Fibroblast of lung (primary cell): ENCODE measurements at regions not wholly inside any gene's neighbourhood (a gene's known extent, or its start where the extent isn't known, plus 50 kb on each side); places are given as distances from the start of the nearest gene placed in this dataset.

Experiments used
- DNase-seq, 2 donors: peaks; one replicate each; pipeline versions ENCODE4 v3.0.0 to v3.0.0-alpha.2; 2010; ENCODE audit warnings: low read depth in 2 of 2
- H2AFZ ChIP-seq: 2 replicates; pipeline ENCODE4 v1.5.1; 2012; ENCODE audit warnings: low read length, control low read depth, inconsistent platforms
- H3K27ac ChIP-seq: 2 replicates; pipeline ENCODE4 v1.5.1; 2011; ENCODE audit warnings: low read length, control low read depth; ENCODE audit not compliant: insufficient read depth
- H3K27me3 ChIP-seq: 2 replicates; pipeline ENCODE4 v1.5.1; 2011; ENCODE audit warnings: mild to moderate bottlenecking, low read length; ENCODE audit not compliant: control insufficient read depth, insufficient read depth
- H3K36me3 ChIP-seq: 2 replicates; pipeline ENCODE4 v1.5.1; 2011; ENCODE audit warnings: low read length; ENCODE audit not compliant: control insufficient read depth, insufficient read depth
- H3K4me1 ChIP-seq: 2 replicates; pipeline ENCODE4 v1.5.1; 2011; ENCODE audit warnings: low read length; ENCODE audit not compliant: control insufficient read depth, insufficient read depth; ENCODE audit errors: extremely low read depth
- H3K4me2 ChIP-seq: 2 replicates; pipeline ENCODE4 v1.5.1; 2011; ENCODE audit warnings: low read length, control low read depth; ENCODE audit not compliant: insufficient read depth; ENCODE audit errors: extremely low read depth
- H3K4me3 ChIP-seq, 4 experiments: fragments of 200-600 bp in 1 of 4; sonication (generic) in 1 of 4; replicated peaks in 1 of 4; 2 replicates each; pipeline ENCODE4 v1.5.1; 2011 to 2016; ENCODE audit warnings: low read length in 4 of 4, low read depth in 3 of 4, mild to moderate bottlenecking in 3 of 4, control low read depth in 2 of 4, inconsistent platforms in 1 of 4, mixed read lengths in 1 of 4; ENCODE audit not compliant: insufficient read depth in 1 of 4; ENCODE audit errors: control extremely low read depth in 1 of 4
- H3K79me2 ChIP-seq: 2 replicates; pipeline ENCODE4 v1.5.1; 2012; ENCODE audit warnings: mild to moderate bottlenecking, low read length, inconsistent platforms; ENCODE audit not compliant: control insufficient read depth, insufficient read depth
- H3K9ac ChIP-seq: 2 replicates; pipeline ENCODE4 v1.5.1; 2011; ENCODE audit warnings: mild to moderate bottlenecking, low read length, control low read depth; ENCODE audit not compliant: insufficient read depth
- H3K9me3 ChIP-seq: 2 replicates; pipeline ENCODE4 v1.5.1; 2012; ENCODE audit warnings: low read depth, low read length; ENCODE audit not compliant: control insufficient read depth, insufficient read depth
- H4K20me1 ChIP-seq: 2 replicates; pipeline ENCODE4 v1.5.1; 2011; ENCODE audit warnings: low read length; ENCODE audit not compliant: control insufficient read depth, insufficient read depth; ENCODE audit errors: extremely low read depth
- CTCF ChIP-seq, 2 donors: IDR thresholded peaks in 1 of 2; conservative IDR thresholded peaks in 1 of 2; 1 replicate in 1 of 2; 2 replicates in 1 of 2; pipeline ENCODE4 v1.5.1; 2011 to 2012; ENCODE audit warnings: low read length in 2 of 2, control low read depth in 1 of 2, inconsistent platforms in 1 of 2, low read depth in 1 of 2, mild to moderate bottlenecking in 1 of 2
- EZH2 ChIP-seq: IDR thresholded peaks from 2 replicates; pipeline ENCODE4 v1.5.1; 2012; ENCODE audit warnings: low read length, control low read depth, mild to moderate bottlenecking; ENCODE audit errors: missing control alignments

GRCh38 chr12:77337362-77337761, 272.0 kb upstream of the E2F7 start:
- no peak overlapping the region for H3K4me3 ChIP-seq
- no peak for TF ChIP-seq EZH2
- no peak for TF ChIP-seq CTCF (conservative IDR thresholded peaks at IDR 0.05 in 1 of 2, IDR thresholded peaks at IDR 0.05 in 1 of 2; ENCODE audit: low read depth in 1 of 2, low read length in 2 of 2)
- H3K27me3 ChIP-seq = no peaks in the 10 kb centered on the region
- H3K36me3 ChIP-seq = no peaks in the 10 kb centered on the region
- no peaks in the 10 kb centered on the region for H3K9me3 ChIP-seq
- no peak overlapping the region for H3K4me2 ChIP-seq
- H3K79me2 ChIP-seq = no peaks in the 10 kb centered on the region
- H2AFZ ChIP-seq = no peak overlapping the region
- no peak overlapping the region for H3K9ac ChIP-seq
- H3K27ac ChIP-seq = no peak overlapping the region
- no peaks in the 10 kb centered on the region for H4K20me1 ChIP-seq
- H3K4me1 ChIP-seq = no peaks in the 10 kb centered on the region
- peak in 1 of 2 donors; percentile 42 for DNase-seq

- DNase-seq = no peak
- H3K4me1 ChIP-seq = no peaks in the 10 kb centered on the region
- no peaks in the 10 kb centered on the region for H3K36me3 ChIP-seq
- H4K20me1 ChIP-seq = no peaks in the 10 kb centered on the region
- TF ChIP-seq CTCF (conservative IDR thresholded peaks at IDR 0.05 in 1 of 2, IDR thresholded peaks at IDR 0.05 in 1 of 2; ENCODE audit: low read depth in 1 of 2, low read length in 2 of 2) (no peak), EZH2 (no peak)
- H3K4me3 ChIP-seq = no peak overlapping the region
- H2AFZ ChIP-seq = no peak overlapping the region
- no peaks in the 10 kb centered on the region for H3K79me2 ChIP-seq
- no peaks in the 10 kb centered on the region for H3K9me3 ChIP-seq
- H3K9ac ChIP-seq = no peak overlapping the region
- H3K27me3 ChIP-seq = no peaks in the 10 kb centered on the region
- H3K4me2 ChIP-seq = no peak overlapping the region
- H3K27ac ChIP-seq = no peak overlapping the region
Observed at GRCh38 chr12:77334806-77335205, 269.4 kb upstream of the E2F7 start.

- Histone ChIP-seq H3K4me1 (no peaks in the 10 kb centered on the region), H3K27me3 (peaks cover 5% of the 10 kb centered on the region), H3K36me3 (no peaks in the 10 kb centered on the region), H3K9me3 (no peaks in the 10 kb centered on the region), H3K4me2 (no peak overlapping the region), H3K27ac (no peak overlapping the region), H3K79me2 (no peaks in the 10 kb centered on the region), H3K4me3 (no peak overlapping the region), H3K9ac (no peak overlapping the region), H2AFZ (no peak overlapping the region), H4K20me1 (no peaks in the 10 kb centered on the region)
- TF ChIP-seq EZH2 (no peak), CTCF (conservative IDR thresholded peaks at IDR 0.05 in 1 of 2, IDR thresholded peaks at IDR 0.05 in 1 of 2; ENCODE audit: low read depth in 1 of 2, low read length in 2 of 2) (no peak)
- DNase-seq = no peak
Observed at GRCh38 chr12:77328326-77328725, 263.0 kb upstream of the E2F7 start.
